ENCODE measurements at regions not wholly inside any gene's neighbourhood (a gene's known extent, or its start where the extent isn't known, plus 50 kb on each side); places are given as distances from the start of the nearest gene placed in this dataset.

- Histone ChIP-seq H3K27me3 (ENCODE audit: insufficient read depth, low read length, poor library complexity) (peaks cover 3% of the 10 kb centered on the region), H3K4me1 (ENCODE audit: insufficient read depth, low read length) (no peaks in the 10 kb centered on the region), H3K9ac (ENCODE audit: low read depth, low read length) (no peak overlapping the region), H3K4me2 (ENCODE audit: insufficient read depth, low read length) (no peak overlapping the region), H3K4me3 (ENCODE audit: low read depth in 1 of 2, low read length in 2 of 2) (no peak overlapping the region), H4K20me1 (ENCODE audit: insufficient read depth, low read length) (no peaks in the 10 kb centered on the region), H3K9me3 (ENCODE audit: insufficient read depth, low read length, severe bottlenecking) (no peaks in the 10 kb centered on the region), H3K27ac (ENCODE audit: low read length) (no peak overlapping the region), H3K79me2 (ENCODE audit: insufficient read depth, low read length) (no peaks in the 10 kb centered on the region), H3K36me3 (ENCODE audit: insufficient read depth, low read length) (no peaks in the 10 kb centered on the region), H2AFZ (ENCODE audit: low read depth, low read length) (no peak overlapping the region)
- ATAC-seq (ENCODE audit: insufficient read depth, low read depth) (no peak), DNase-seq (no peak)
- TF ChIP-seq CTCF (IDR thresholded peaks at IDR 0.05; ENCODE audit: borderline replicate concordance, extremely low read depth, low read length, poor library complexity, severe bottlenecking) (no peak), EZH2 (IDR thresholded peaks at IDR 0.05; ENCODE audit: borderline replicate concordance, low read depth, low read length, severe bottlenecking) (no peak)
These were observed 235.1 kb upstream of the FOXQ1 start for GRCh38 chr6:1076531-1077459.

- no peak overlapping the region for H3K9ac ChIP-seq (ENCODE audit: low read depth, low read length)
- H3K4me2 ChIP-seq (ENCODE audit: insufficient read depth, low read length): no peak overlapping the region
- H4K20me1 ChIP-seq (ENCODE audit: insufficient read depth, low read length): no peaks in the 10 kb centered on the region
- H2AFZ ChIP-seq (ENCODE audit: low read depth, low read length): no peak overlapping the region
- no peaks in the 10 kb centered on the region for H3K4me1 ChIP-seq (ENCODE audit: insufficient read depth, low read length)
- H3K79me2 ChIP-seq (ENCODE audit: insufficient read depth, low read length): no peaks in the 10 kb centered on the region
- TF ChIP-seq CTCF (IDR thresholded peaks at IDR 0.05; ENCODE audit: borderline replicate concordance, extremely low read depth, low read length, poor library complexity, severe bottlenecking) (no peak), EZH2 (IDR thresholded peaks at IDR 0.05; ENCODE audit: borderline replicate concordance, low read depth, low read length, severe bottlenecking) (no peak)
- H3K27me3 ChIP-seq (ENCODE audit: insufficient read depth, low read length, poor library complexity): peaks cover 3% of the 10 kb centered on the region
- H3K27ac ChIP-seq (ENCODE audit: low read length): no peak overlapping the region
- no peak for ATAC-seq (ENCODE audit: insufficient read depth, low read depth)
- H3K9me3 ChIP-seq (ENCODE audit: insufficient read depth, low read length, severe bottlenecking): no peaks in the 10 kb centered on the region
- no peaks in the 10 kb centered on the region for H3K36me3 ChIP-seq (ENCODE audit: insufficient read depth, low read length)
- no peak for DNase-seq
- H3K4me3 ChIP-seq (ENCODE audit: low read depth in 1 of 2, low read length in 2 of 2): no peak overlapping the region
These were observed 236.0 kb upstream of the FOXQ1 start for GRCh38 chr6:1075880-1076279.

GRCh38 chr6:1075444-1075843 lies 236.5 kb upstream of the FOXQ1 start:
- H3K79me2 ChIP-seq (ENCODE audit: insufficient read depth, low read length): no peaks in the 10 kb centered on the region
- no peaks in the 10 kb centered on the region for H3K4me1 ChIP-seq (ENCODE audit: insufficient read depth, low read length)
- no peak for TF ChIP-seq CTCF (IDR thresholded peaks at IDR 0.05; ENCODE audit: borderline replicate concordance, extremely low read depth, low read length, poor library complexity, severe bottlenecking)
- TF ChIP-seq EZH2 (IDR thresholded peaks at IDR 0.05; ENCODE audit: borderline replicate concordance, low read depth, low read length, severe bottlenecking): no peak
- H2AFZ ChIP-seq (ENCODE audit: low read depth, low read length): no peak overlapping the region
- DNase-seq (no peak), ATAC-seq (ENCODE audit: insufficient read depth, low read depth) (no peak)
- H3K4me3 ChIP-seq (ENCODE audit: low read depth in 1 of 2, low read length in 2 of 2): no peak overlapping the region
- H3K4me2 ChIP-seq (ENCODE audit: insufficient read depth, low read length): no peak overlapping the region
- H3K27ac ChIP-seq (ENCODE audit: low read length): no peak overlapping the region
- H3K9me3 ChIP-seq (ENCODE audit: insufficient read depth, low read length, severe bottlenecking): no peaks in the 10 kb centered on the region
- peaks cover 3% of the 10 kb centered on the region for H3K27me3 ChIP-seq (ENCODE audit: insufficient read depth, low read length, poor library complexity)
- H3K36me3 ChIP-seq (ENCODE audit: insufficient read depth, low read length): no peaks in the 10 kb centered on the region
- no peak overlapping the region for H3K9ac ChIP-seq (ENCODE audit: low read depth, low read length)
- H4K20me1 ChIP-seq (ENCODE audit: insufficient read depth, low read length): no peaks in the 10 kb centered on the region

Measured in DND-41 (cell line).